Large intestine (tissue), 3 donors: ENCODE measurements at regions not wholly inside any gene's neighbourhood (a gene's known extent, or its start where the extent isn't known, plus 50 kb on each side); places are given as distances from the start of the nearest gene placed in this dataset.

Experiments
- DNase-seq, 2 donors: peaks; one replicate each; pipeline versions ENCODE4 v3.0.0 to v3.0.0-alpha.2; 2013
- H3K27ac ChIP-seq: one replicate; pipeline ENCODE4 v1.5.1; 2013; ENCODE audit warnings: low read length
- H3K27me3 ChIP-seq: 2 replicates; pipeline ENCODE4 v1.6.1; 2013; ENCODE audit warnings: low read length; ENCODE audit not compliant: control insufficient read depth, insufficient read depth
- H3K36me3 ChIP-seq: 2 replicates; pipeline ENCODE4 v1.6.1; 2013; ENCODE audit warnings: low read length; ENCODE audit not compliant: control insufficient read depth, insufficient read depth
- H3K4me1 ChIP-seq: one replicate; pipeline ENCODE4 v1.6.1; 2013; ENCODE audit warnings: low read length; ENCODE audit not compliant: control insufficient read depth, insufficient read depth
- H3K4me3 ChIP-seq: one replicate; pipeline ENCODE4 v1.5.1; 2013; ENCODE audit warnings: low read length
- H3K9me3 ChIP-seq: one replicate; pipeline ENCODE4 v1.6.1; 2013; ENCODE audit warnings: mild to moderate bottlenecking, low read depth, low read length, moderate library complexity; ENCODE audit not compliant: control insufficient read depth
- WGBS: methylation state at CpG from one replicate; pipeline ENCODE4 v1.1.5; 2013; ENCODE audit warnings: low lambda C conversion rate; ENCODE audit not compliant: insufficient coverage; 5-methylcytosine and 5-hydroxymethylcytosine counted together

DNA sequence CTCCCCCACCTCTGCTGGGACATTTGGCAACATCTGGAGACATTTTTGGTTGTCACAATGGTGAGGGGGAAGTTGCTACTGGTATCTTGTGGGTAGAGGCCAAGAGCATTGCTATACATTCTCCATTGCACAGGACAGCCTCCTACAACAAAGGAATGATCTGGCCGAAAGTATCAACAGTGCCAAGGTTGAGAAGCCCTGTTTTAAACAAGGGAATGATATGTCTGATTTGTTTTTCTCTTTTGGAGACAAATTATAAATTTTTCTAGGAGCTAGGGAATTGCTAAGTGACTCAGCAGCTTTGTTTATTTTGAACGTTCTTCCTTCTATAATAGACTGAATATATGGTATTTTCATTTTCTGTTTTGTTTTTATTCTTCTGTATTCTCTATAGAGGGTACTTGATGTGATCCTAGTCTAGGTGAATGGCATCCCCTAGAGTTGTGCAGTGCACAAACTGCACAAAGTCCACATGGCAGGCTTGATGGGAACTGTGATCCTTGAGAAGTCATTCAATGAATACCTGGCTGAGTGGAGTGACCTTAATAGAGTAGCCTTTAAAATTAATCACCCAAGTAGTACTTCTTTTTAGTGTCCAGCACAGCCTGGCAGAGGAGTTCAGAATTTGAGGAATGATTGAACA is 288.6 kb upstream of the USP24 start:
- Histone ChIP-seq H3K27ac (no peak overlapping the region), H3K27me3 (no peaks in the 10 kb centered on the region), H3K4me3 (no peak overlapping the region), H3K9me3 (no peaks in the 10 kb centered on the region), H3K36me3 (no peaks in the 10 kb centered on the region), H3K4me1 (peaks cover 9% of the 10 kb centered on the region)
- no CpG with 5 or more reads among the region's 2 CpGs for WGBS
- peak in 1 of 2 donors; percentile 5 for DNase-seq

DNA sequence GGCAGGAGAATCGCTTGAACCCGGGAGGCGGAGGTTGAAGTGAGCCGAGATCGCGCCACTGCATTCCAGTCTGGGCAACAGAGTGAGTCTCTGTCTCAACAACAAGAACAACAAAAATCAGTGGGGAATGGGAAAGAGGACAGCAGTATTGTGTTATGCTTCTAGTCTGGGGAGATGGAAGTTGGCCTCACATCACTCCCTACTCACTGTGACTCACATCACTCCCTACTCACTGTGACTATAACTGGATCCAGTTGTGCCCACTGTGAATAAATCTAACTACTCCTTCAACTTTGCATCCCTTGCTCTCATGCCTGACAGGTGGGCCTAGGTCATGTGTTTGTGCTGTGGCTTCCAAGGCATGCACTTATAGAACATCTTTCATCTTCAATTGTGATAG is 285.4 kb upstream of the USP24 start:
- H3K27ac ChIP-seq = no peak overlapping the region
- H3K4me1 ChIP-seq = peaks cover 9% of the 10 kb centered on the region
- H3K27me3 ChIP-seq = no peaks in the 10 kb centered on the region
- no peaks in the 10 kb centered on the region for H3K9me3 ChIP-seq
- no peaks in the 10 kb centered on the region for H3K36me3 ChIP-seq
- DNase-seq = no peak
- WGBS = no CpG with 5 or more reads among the region's 6 CpGs
- H3K4me3 ChIP-seq = no peak overlapping the region

DNA sequence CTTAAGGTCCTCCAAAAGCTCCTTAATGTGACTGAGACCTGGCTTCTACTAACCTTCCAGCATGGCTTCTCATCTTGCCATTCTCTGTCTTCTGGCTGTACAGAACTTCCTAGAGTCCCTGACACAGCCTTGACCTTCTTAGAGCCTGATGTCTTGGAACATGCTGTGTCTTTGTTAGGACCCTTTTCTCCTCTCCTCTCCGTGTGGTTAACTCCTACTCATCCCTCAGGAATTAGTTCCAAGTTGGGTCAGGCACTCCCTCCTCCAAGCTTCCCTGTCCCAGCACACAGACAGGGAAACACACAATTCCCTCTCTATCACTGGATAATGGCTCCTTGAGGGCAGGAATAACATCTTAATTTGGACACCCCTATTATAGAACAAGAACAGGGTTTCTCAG is 275.4 kb upstream of the USP24 start:
- Histone ChIP-seq H3K27ac (no peak overlapping the region), H3K36me3 (no peaks in the 10 kb centered on the region), H3K27me3 (no peaks in the 10 kb centered on the region), H3K9me3 (no peaks in the 10 kb centered on the region), H3K4me3 (no peak overlapping the region), H3K4me1 (no peaks in the 10 kb centered on the region)
- no peak for DNase-seq
- no CpG with 5 or more reads among the region's 1 CpG for WGBS

DNA sequence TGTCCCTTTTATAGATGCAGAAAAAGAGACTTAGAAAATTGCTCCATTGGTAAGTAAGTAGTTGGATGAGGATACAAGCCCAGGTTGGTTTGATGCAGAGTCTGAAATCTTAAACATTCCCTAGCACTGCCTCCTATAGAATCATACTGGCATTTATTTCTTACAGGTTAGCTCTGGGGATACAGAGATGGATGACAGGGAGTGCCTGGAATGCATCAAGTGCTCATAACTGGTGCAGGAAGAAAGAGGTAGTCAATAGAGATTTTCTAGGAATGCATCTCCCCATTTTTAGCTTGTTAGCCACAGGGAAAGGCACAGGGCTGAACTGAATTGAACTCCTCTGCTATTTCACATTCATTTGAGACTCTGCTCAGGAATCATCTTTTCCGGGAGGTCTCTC is 269.0 kb upstream of the USP24 start:
- Histone ChIP-seq H3K27ac (no peak overlapping the region), H3K9me3 (no peaks in the 10 kb centered on the region), H3K4me3 (no peak overlapping the region), H3K36me3 (no peaks in the 10 kb centered on the region), H3K4me1 (peaks cover 15% of the 10 kb centered on the region), H3K27me3 (no peaks in the 10 kb centered on the region)
- DNase-seq = no peak
- WGBS = 100% methylated on average over 1 of the region's 1 CpG

DNA sequence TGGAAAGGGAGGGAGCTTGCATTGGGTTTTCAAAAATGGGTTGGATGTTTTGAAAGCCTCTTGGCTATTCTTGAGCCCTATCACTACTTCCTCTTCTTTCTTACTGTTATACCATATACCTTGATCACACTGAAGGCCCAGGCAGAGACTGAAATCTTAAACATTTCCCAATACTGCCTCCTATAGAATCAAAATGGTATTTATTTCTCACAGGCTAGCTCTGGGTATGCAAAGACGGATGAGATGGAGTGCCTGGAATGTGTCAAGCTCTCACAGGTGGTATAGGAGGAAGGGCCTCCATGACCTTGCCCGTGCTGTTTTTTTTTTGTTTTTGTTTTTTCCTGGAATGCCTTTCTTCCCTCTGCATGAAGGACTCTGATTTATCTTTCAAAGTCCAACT is 268.4 kb upstream of the USP24 start:
- H3K27ac ChIP-seq = no peak overlapping the region
- no peak for DNase-seq
- H3K27me3 ChIP-seq = no peaks in the 10 kb centered on the region
- WGBS = 71% methylated on average over 1 of the region's 2 CpGs
- H3K9me3 ChIP-seq = no peaks in the 10 kb centered on the region
- H3K36me3 ChIP-seq = no peaks in the 10 kb centered on the region
- peaks cover 18% of the 10 kb centered on the region for H3K4me1 ChIP-seq
- H3K4me3 ChIP-seq = no peak overlapping the region

DNA sequence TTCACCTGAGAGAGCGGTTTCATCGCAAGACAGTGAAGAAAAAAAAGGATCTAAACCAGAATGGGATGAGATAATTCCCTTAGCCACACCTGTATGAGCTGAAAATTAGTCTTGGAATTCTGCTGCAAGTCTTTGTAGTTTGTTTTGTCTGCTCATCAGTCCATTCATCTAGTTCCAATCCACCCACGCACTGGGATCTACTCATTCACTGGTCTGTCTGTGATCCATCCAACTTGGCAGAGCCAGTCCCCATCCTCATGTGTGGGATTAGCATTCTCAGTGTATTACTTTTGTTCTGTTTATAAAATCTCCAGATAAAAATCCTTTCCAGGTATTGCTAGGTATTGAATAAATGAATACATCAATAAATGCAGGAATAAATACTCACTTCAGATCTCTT is 266.5 kb upstream of the USP24 start:
- peaks cover 32% of the 10 kb centered on the region for H3K4me1 ChIP-seq
- H3K27me3 ChIP-seq = no peaks in the 10 kb centered on the region
- H3K27ac ChIP-seq = no peak overlapping the region
- H3K4me3 ChIP-seq = no peak overlapping the region
- 80% methylated on average over 1 of the region's 3 CpGs for WGBS
- no peak for DNase-seq
- H3K36me3 ChIP-seq = no peaks in the 10 kb centered on the region
- H3K9me3 ChIP-seq = no peaks in the 10 kb centered on the region

DNA sequence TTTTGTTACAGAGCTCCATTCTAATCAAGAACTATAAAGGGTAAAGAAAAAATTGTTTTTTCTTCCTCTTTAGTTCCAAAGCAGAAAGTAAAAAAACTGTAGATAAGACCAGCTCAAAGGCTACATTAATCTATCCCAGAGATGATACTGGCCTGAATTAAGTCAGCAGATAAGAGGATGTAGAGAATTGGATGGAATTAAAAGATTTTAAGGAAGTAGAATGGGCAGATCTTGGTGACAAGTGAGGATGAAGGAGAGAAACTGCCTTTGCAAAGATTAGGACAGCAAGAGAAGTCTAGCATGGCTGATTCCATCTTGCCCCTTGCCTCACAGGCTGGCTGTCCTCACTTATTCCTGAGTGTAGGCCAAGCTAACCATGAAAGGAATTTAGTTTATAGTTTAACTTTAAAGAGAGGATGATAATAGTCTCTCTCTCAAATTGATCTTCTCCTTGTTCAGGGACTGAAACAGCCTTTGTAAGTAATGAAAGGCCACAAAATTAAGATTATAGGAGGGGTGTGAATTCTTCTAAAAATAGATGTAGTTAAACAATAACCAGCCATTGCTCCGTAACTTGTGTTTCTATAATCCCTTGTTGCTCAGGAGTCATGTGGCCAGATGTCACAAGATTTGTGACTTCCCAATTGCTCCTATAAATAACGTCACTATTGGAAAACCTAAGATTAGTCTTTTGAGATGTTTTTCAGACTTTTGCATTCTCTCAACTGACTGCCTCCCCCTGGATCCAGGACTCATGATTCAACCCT is 265.0 kb upstream of the USP24 start:
- peak; percentile 40 to 83 for DNase-seq
- peak overlapping the region; percentile 71 for H3K27ac ChIP-seq
- no CpG with 5 or more reads among the region's 2 CpGs for WGBS
- H3K9me3 ChIP-seq = no peaks in the 10 kb centered on the region
- H3K27me3 ChIP-seq = no peaks in the 10 kb centered on the region
- H3K36me3 ChIP-seq = no peaks in the 10 kb centered on the region
- no peak overlapping the region for H3K4me3 ChIP-seq
- peaks cover 44% of the 10 kb centered on the region for H3K4me1 ChIP-seq

DNA sequence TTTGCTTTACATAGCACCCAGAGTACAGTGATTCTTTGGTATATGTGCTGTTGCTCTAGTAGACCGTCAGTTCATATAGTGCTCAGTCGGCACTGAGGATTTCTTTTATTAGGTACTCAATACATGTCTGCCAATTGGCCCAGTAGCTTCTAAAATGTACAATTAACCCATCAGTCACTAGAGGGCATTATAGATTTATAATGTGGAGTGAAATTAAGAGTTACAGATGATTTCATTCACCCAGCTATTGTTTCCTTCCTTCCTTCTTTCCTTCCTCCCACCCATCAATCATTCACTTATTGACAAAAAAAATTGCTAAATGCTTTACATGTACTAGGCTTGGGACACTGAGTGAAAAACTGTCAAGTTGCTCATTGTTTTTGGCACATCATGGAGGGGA is 263.6 kb upstream of the USP24 start:
- Histone ChIP-seq H3K27me3 (no peaks in the 10 kb centered on the region), H3K4me1 (peaks cover 48% of the 10 kb centered on the region), H3K4me3 (no peak overlapping the region), H3K9me3 (no peaks in the 10 kb centered on the region), H3K27ac (peak overlapping the region; percentile 71), H3K36me3 (no peaks in the 10 kb centered on the region)
- no CpG with 5 or more reads among the region's 2 CpGs for WGBS
- no peak for DNase-seq

DNA sequence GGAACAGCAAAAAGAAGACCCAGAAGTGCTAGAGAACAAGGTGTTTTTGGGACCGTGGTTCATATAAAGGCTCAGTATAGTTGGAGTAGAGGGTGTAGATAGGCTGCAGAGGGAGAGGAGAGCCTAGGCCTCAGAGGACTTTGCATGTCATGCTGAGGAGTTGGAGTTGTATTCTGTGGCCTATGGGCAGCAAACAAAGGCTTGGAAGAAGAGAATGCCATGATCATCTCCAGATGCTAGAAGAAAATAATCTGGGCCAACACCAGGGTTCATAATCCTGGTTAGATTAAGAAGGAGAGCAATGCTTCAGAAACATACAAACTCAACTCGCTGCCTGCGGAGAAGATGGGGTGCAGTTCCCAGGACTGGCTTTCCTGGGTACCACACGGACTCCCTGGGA is 262.8 kb upstream of the USP24 start:
- Histone ChIP-seq H3K27me3 (no peaks in the 10 kb centered on the region), H3K4me1 (peaks cover 55% of the 10 kb centered on the region), H3K36me3 (no peaks in the 10 kb centered on the region), H3K4me3 (no peak overlapping the region), H3K9me3 (no peaks in the 10 kb centered on the region), H3K27ac (no peak overlapping the region)
- no peak for DNase-seq
- WGBS = no CpG with 5 or more reads among the region's 4 CpGs

DNA sequence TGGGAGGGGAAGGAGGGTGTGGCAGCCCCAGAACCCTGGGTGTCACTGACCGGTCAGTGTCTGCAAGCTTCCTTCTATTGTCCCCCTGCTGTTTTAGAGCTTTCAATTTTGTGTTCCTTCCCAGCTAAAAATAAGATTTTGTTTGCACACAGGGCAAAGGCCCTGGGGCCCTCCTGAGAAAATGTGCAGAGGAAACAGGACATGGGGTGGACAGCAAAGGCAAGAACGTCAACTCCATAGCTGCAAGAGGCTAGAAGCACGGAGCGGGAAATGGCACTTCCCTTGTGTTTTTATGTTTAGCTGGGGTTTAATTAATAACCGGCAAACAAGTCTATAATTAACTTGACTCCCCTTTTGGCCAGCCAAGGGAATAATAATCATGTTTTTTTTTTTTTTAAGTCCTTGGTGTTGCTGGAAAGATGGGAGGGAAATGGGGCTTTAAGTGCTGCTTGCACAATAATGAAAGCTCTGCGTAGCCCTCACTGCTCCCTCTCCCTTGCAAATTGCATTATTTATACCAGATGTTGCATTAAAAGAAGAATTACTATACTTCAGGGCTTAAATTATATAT is 261.4 kb upstream of the USP24 start:
- H3K27me3 ChIP-seq = no peaks in the 10 kb centered on the region
- peak in 1 of 2 donors; percentile 54 for DNase-seq
- H3K4me1 ChIP-seq = peaks cover 55% of the 10 kb centered on the region
- no peaks in the 10 kb centered on the region for H3K36me3 ChIP-seq
- H3K4me3 ChIP-seq = no peak overlapping the region
- no peak overlapping the region for H3K27ac ChIP-seq
- WGBS = 20% methylated on average over 1 of the region's 6 CpGs
- H3K9me3 ChIP-seq = no peaks in the 10 kb centered on the region
